A549 (cell line): ENCODE measurements at regions not wholly inside any gene's neighbourhood (a gene's known extent, or its start where the extent isn't known, plus 50 kb on each side); places are given as distances from the start of the nearest gene placed in this dataset.

Experiments
- ATAC-seq, 2 experiments: fragments of 200-7000 bp in 1 of 2; fragments of >200 bp in 1 of 2; cut with Nextera tagmentation in 1 of 2; cut with Tn5 transposase in 1 of 2; 3 replicates each; pipeline versions ENCODE4 v1.8.0 to v1.9.1; 2018 to 2020; ENCODE audit warnings: mild to moderate bottlenecking in 1 of 2, moderate library complexity in 1 of 2
- CTCF ChIA-PET: fragments of 300-600 bp; sonication (Branson Sonifier 250); formaldehyde crosslinking; extraction: SDS; loops from one replicate; lab custom pipeline; 2021; ENCODE audit warnings: antibody characterized with exemption, inconsistent platforms; lab: Yijun Ruan, JAX
- POLR2A ChIA-PET: fragments of 350-600 bp; formaldehyde crosslinking; extraction: SDS; loops from one replicate; lab custom pipeline; 2021; ENCODE audit warnings: antibody characterized with exemption, inconsistent platforms; lab: Yijun Ruan, JAX
- DNase-seq, 2 experiments: peaks; one replicate each; pipeline versions ENCODE4 v3.0.0 to v3.0.0-alpha.2; 2011 to 2016; ENCODE audit warnings: low read depth in 1 of 2, low spot score in 1 of 2
- FAIRE-seq: peaks from 2 replicates; lab custom pipeline; 2011; peaks lifted over from hg19 to GRCh38; lab: Jason Lieb, UNC
- H3K27ac ChIP-seq, 2 experiments: fragments of >200 bp; sonication (Bioruptor Twin); formaldehyde crosslinking; 3 replicates each; pipeline ENCODE4 v1.5.1; 2016 to 2017
- H3K4me1 ChIP-seq: fragments of >200 bp; sonication (Bioruptor Twin); formaldehyde crosslinking; 3 replicates; pipeline ENCODE4 v1.6.1; 2016
- H3K4me2 ChIP-seq: fragments of >200 bp; sonication (Bioruptor Twin); formaldehyde crosslinking; 3 replicates; pipeline ENCODE4 v1.6.1; 2016
- H3K4me3 ChIP-seq: fragments of >200 bp; sonication (Bioruptor Twin); formaldehyde crosslinking; 3 replicates; pipeline ENCODE4 v1.5.1; 2016
- H3K9me3 ChIP-seq: fragments of >200 bp; sonication (Bioruptor Twin); formaldehyde crosslinking; 3 replicates; pipeline ENCODE4 v1.6.1; 2016
- ATOH8 ChIP-seq: fragments of 250-450 bp; sonication (Bioruptor Pico); IDR thresholded peaks from 2 replicates; pipeline ENCODE4 v1.5.0; 2020; ENCODE audit warnings: low read depth, mild to moderate bottlenecking, moderate library complexity
- BCL3 ChIP-seq: fragments of >200 bp; sonication (Bioruptor Twin); formaldehyde crosslinking; IDR thresholded peaks from 3 replicates; pipeline ENCODE4 v1.6.1; 2016
- CBX2 ChIP-seq: fragments of 200-600 bp; sonication (generic); IDR thresholded peaks from 2 replicates; pipeline ENCODE4 v1.6.1; 2016; ENCODE audit warnings: low read depth, mild to moderate bottlenecking, borderline replicate concordance
- CBX8 ChIP-seq: fragments of 200-600 bp; sonication (generic); IDR thresholded peaks from 2 replicates; pipeline ENCODE4 v1.6.1; 2016
- E2F6 ChIP-seq: IDR thresholded peaks from 2 replicates; pipeline ENCODE4 v1.6.1; 2012; ENCODE audit warnings: low read depth, borderline replicate concordance
- EHMT2 ChIP-seq: fragments of 200-600 bp; sonication (generic); IDR thresholded peaks from 2 replicates; pipeline ENCODE4 v1.6.1; 2016; ENCODE audit warnings: antibody characterized with exemption, low read depth, mild to moderate bottlenecking, moderate library complexity
- ESRRA ChIP-seq: fragments of 150-350 bp; IDR thresholded peaks from 2 replicates; pipeline ENCODE4 v1.6.1; 2014; ENCODE audit warnings: mild to moderate bottlenecking, low read length, borderline replicate concordance
- FOSL2 ChIP-seq, 2 experiments: fragments of 450-650 bp in 1 of 2; fragments of >200 bp in 1 of 2; sonication (Bioruptor Twin) in 1 of 2; formaldehyde crosslinking; IDR thresholded peaks; 2 replicates each; pipeline versions ENCODE4 v1.5.0 to v1.6.1; 2016 to 2020; ENCODE audit warnings: mild to moderate bottlenecking in 1 of 2, moderate library complexity in 1 of 2
- GATA3 ChIP-seq: IDR thresholded peaks from 2 replicates; pipeline ENCODE4 v1.6.1; 2012; ENCODE audit warnings: borderline replicate concordance
- HEYL ChIP-seq: fragments of 250-450 bp; sonication (Bioruptor Pico); IDR thresholded peaks from 2 replicates; pipeline ENCODE4 v1.8.0; 2021; ENCODE audit warnings: mild to moderate bottlenecking, moderate library complexity
- HMGXB4 ChIP-seq: fragments of 250-450 bp; sonication (Bioruptor Pico); IDR thresholded peaks from 2 replicates; pipeline ENCODE4 v1.5.0; 2021; ENCODE audit warnings: mild to moderate bottlenecking, moderate library complexity, borderline replicate concordance
- HOXB13 ChIP-seq: fragments of 250-450 bp; sonication (Bioruptor Pico); IDR thresholded peaks from 2 replicates; pipeline ENCODE4 v1.5.0; 2020; ENCODE audit warnings: low read depth, mild to moderate bottlenecking, moderate library complexity
- JUNB ChIP-seq: fragments of >200 bp; sonication (Bioruptor Twin); formaldehyde crosslinking; IDR thresholded peaks from 2 replicates; pipeline ENCODE4 v1.6.1; 2016
- KDM5A ChIP-seq: fragments of 200-600 bp; sonication (generic); IDR thresholded peaks from 2 replicates; pipeline ENCODE4 v1.6.1; 2016; ENCODE audit warnings: antibody characterized with exemption, mild to moderate bottlenecking
- MAX ChIP-seq: IDR thresholded peaks from 2 replicates; pipeline ENCODE4 v1.6.1; 2012
- NPAS2 ChIP-seq: fragments of 250-450 bp; sonication (Bioruptor Pico); IDR thresholded peaks from 2 replicates; pipeline ENCODE4 v1.8.0; 2022; ENCODE audit warnings: mild to moderate bottlenecking, moderate library complexity, borderline replicate concordance
- POLR2A ChIP-seq: IDR thresholded peaks from 2 replicates; pipeline ENCODE4 v1.6.1; 2012; ENCODE audit warnings: mild to moderate bottlenecking, low read length
- POLR2AphosphoS2 ChIP-seq: conservative IDR thresholded peaks from 2 replicates; pipeline ENCODE4 v1.6.1; 2012; ENCODE audit warnings: low read length, improper control_type of control experiment, inconsistent platforms
- RARB ChIP-seq: fragments of 250-450 bp; sonication (Bioruptor Pico); IDR thresholded peaks from 2 replicates; pipeline ENCODE4 v1.8.0; 2021; ENCODE audit warnings: mild to moderate bottlenecking, moderate library complexity
- RNF2 ChIP-seq: fragments of 200-600 bp; sonication (generic); IDR thresholded peaks from 2 replicates; pipeline ENCODE4 v1.6.1; 2016; ENCODE audit warnings: low read depth, mild to moderate bottlenecking, antibody characterized with exemption, moderate library complexity, borderline replicate concordance
- USF2 ChIP-seq: fragments of 450-650 bp; IDR thresholded peaks from 2 replicates; pipeline ENCODE4 v1.6.1; 2014; ENCODE audit warnings: antibody characterized with exemption
- ZC3H11A ChIP-seq: fragments of 450-650 bp; IDR thresholded peaks from 2 replicates; pipeline ENCODE4 v1.6.1; 2014; ENCODE audit warnings: antibody characterized with exemption, mild to moderate bottlenecking
- ZFP36 ChIP-seq: fragments of 450-650 bp; IDR thresholded peaks from 2 replicates; pipeline ENCODE4 v1.6.1; 2014; ENCODE audit warnings: borderline replicate concordance; ENCODE audit not compliant: partially characterized antibody
- WGBS: methylation state at CpG from one replicate; pipeline ENCODE4 v1.1.6; 2017; ENCODE audit errors: missing lambda C conversion rate; 5-methylcytosine and 5-hydroxymethylcytosine counted together

- WGBS: 0% methylated on average over 1 of the region's 1 CpG
- Histone ChIP-seq H3K4me3 (no peak overlapping the region), H3K27ac (no peak overlapping the region), H3K4me1 (no peaks in the 10 kb centered on the region), H3K9me3 (no peaks in the 10 kb centered on the region), H3K4me2 (no peak overlapping the region)
- ChIA-PET POLR2A (no interaction called here), CTCF (interaction anchor here (0.7 kb wide), 1 partner anchor 194 kb away, joined by 3 read pairs; no protein-coding TSS in a partner anchor)
- TF ChIP-seq RNF2: no peak
- FAIRE-seq: no peak
- DNase-seq: no peak
- no peak for ATAC-seq
Observed at GRCh38 chr1:57747818-57748217, 324.0 kb upstream of the DAB1 start.

GRCh38 chr1:57741521-57741920, 317.7 kb upstream of the DAB1 start:
- no peak overlapping the region for H3K4me3 ChIP-seq
- ATAC-seq: no peak
- CTCF ChIA-PET: no interaction called here
- no peak for DNase-seq
- no peak overlapping the region for H3K27ac ChIP-seq
- TF ChIP-seq KDM5A (no peak), MAX (no peak), HMGXB4 (no peak), HEYL (CRISPR knock-in tag) (no peak), ZC3H11A (no peak), USF2 (no peak), CBX2 (no peak), HOXB13 (CRISPR knock-in tag) (no peak), ZFP36 (no peak), POLR2A (no peak), BCL3 (no peak), E2F6 (no peak), CBX8 (no peak), ATOH8 (CRISPR knock-in tag) (no peak), ESRRA (no peak), EHMT2 (no peak), POLR2AphosphoS2 (no peak)
- TF ChIP-seq, all 56 proteins: peak for 0
- no peaks in the 10 kb centered on the region for H3K9me3 ChIP-seq
- no peak for FAIRE-seq
- WGBS: 6% methylated on average over 4 of the region's 4 CpGs
- POLR2A ChIA-PET: no interaction called here
- no peak overlapping the region for H3K4me2 ChIP-seq
- H3K4me1 ChIP-seq: no peaks in the 10 kb centered on the region

GRCh38 chr1:57736940-57737339, 313.1 kb upstream of the DAB1 start:
- CTCF ChIA-PET: no interaction called here
- DNase-seq (no peak), ATAC-seq (no peak), FAIRE-seq (no peak)
- Histone ChIP-seq H3K4me3 (no peak overlapping the region), H3K4me2 (no peak overlapping the region), H3K9me3 (no peaks in the 10 kb centered on the region), H3K27ac (no peak overlapping the region), H3K4me1 (no peaks in the 10 kb centered on the region)
- 18% methylated on average over 6 of the region's 6 CpGs for WGBS
- no peak for TF ChIP-seq NPAS2
- no peak for TF ChIP-seq E2F6
- no peak for TF ChIP-seq RARB (CRISPR knock-in tag)
- no peak for TF ChIP-seq MAX
- TF ChIP-seq JUNB: no peak
- no peak for TF ChIP-seq CBX2
- no peak for TF ChIP-seq POLR2AphosphoS2
- TF ChIP-seq GATA3: no peak
- no peak for TF ChIP-seq FOSL2 (IDR thresholded peaks at IDR 0.05)
- TF ChIP-seq FOSL2 (CRISPR knock-in tag; IDR thresholded peaks at IDR 0.05): no peak
- POLR2A ChIA-PET: no interaction called here
